ENCODE measurements at regions not wholly inside any gene's neighbourhood (a gene's known extent, or its start where the extent isn't known, plus 50 kb on each side); places are given as distances from the start of the nearest gene placed in this dataset.

- DNase-seq, result no peak
- no peak overlapping the region for H3K27ac Mint-ChIP-seq
- no peaks in the 10 kb centered on the region for H3K4me1 Mint-ChIP-seq (ENCODE audit: low read depth)
- H3K36me3 Mint-ChIP-seq (ENCODE audit: low read depth), result no peaks in the 10 kb centered on the region
- no peaks in the 10 kb centered on the region for H3K27me3 Mint-ChIP-seq (ENCODE audit: low read depth)
- CTCF ChIA-PET, result no interaction called here
- no peaks in the 10 kb centered on the region for H3K9me3 Mint-ChIP-seq
- intact Hi-C loops (cut with micrococcal nuclease), result no loop called here
- H3K4me3 Mint-ChIP-seq, result no peak overlapping the region
Measured at GRCh38 chr7:115654384-115655214, 376.0 kb downstream of the TFEC start.

GRCh38 chr7:115649429-115649828, 381.1 kb downstream of the TFEC start:
- Mint-ChIP-seq H3K9me3 (no peaks in the 10 kb centered on the region), H3K4me1 (ENCODE audit: low read depth) (no peaks in the 10 kb centered on the region), H3K27me3 (ENCODE audit: low read depth) (no peaks in the 10 kb centered on the region), H3K36me3 (ENCODE audit: low read depth) (no peaks in the 10 kb centered on the region), H3K4me3 (no peak overlapping the region), H3K27ac (no peak overlapping the region)
- intact Hi-C loops (cut with micrococcal nuclease), result no loop called here
- no peak for DNase-seq
- CTCF ChIA-PET, result no interaction called here

- intact Hi-C loops (cut with micrococcal nuclease), result no loop called here
- H3K27me3 Mint-ChIP-seq (ENCODE audit: low read depth), result no peaks in the 10 kb centered on the region
- H3K4me3 Mint-ChIP-seq, result no peak overlapping the region
- no peak overlapping the region for H3K27ac Mint-ChIP-seq
- no peaks in the 10 kb centered on the region for H3K9me3 Mint-ChIP-seq
- CTCF ChIA-PET, result interaction anchor here (0.6 kb wide), 1 partner anchor 552 kb away, joined by 3 read pairs; no protein-coding TSS in a partner anchor
- no peaks in the 10 kb centered on the region for H3K36me3 Mint-ChIP-seq (ENCODE audit: low read depth)
- H3K4me1 Mint-ChIP-seq (ENCODE audit: low read depth), result no peaks in the 10 kb centered on the region
- no peak for DNase-seq
Measured at GRCh38 chr7:115647712-115648111, 382.9 kb downstream of the TFEC start.

- H3K9me3 Mint-ChIP-seq, result peaks cover 5% of the 10 kb centered on the region
- no peaks in the 10 kb centered on the region for H3K36me3 Mint-ChIP-seq (ENCODE audit: low read depth)
- CTCF ChIA-PET, result no interaction called here
- no peak overlapping the region for H3K4me3 Mint-ChIP-seq
- no peaks in the 10 kb centered on the region for H3K4me1 Mint-ChIP-seq (ENCODE audit: low read depth)
- intact Hi-C loops (cut with micrococcal nuclease), result no loop called here
- no peaks in the 10 kb centered on the region for H3K27me3 Mint-ChIP-seq (ENCODE audit: low read depth)
- DNase-seq, result no peak
- H3K27ac Mint-ChIP-seq, result no peak overlapping the region
Measured at GRCh38 chr7:115642194-115642593, 388.4 kb downstream of the TFEC start.

GRCh38 chr7:115638853-115639252, 391.7 kb downstream of the TFEC start:
- Mint-ChIP-seq H3K4me1 (ENCODE audit: low read depth) (no peaks in the 10 kb centered on the region), H3K36me3 (ENCODE audit: low read depth) (no peaks in the 10 kb centered on the region)
- CTCF ChIA-PET, result no interaction called here

GRCh38 chr7:115637128-115637527, 393.4 kb downstream of the TFEC start:
- Mint-ChIP-seq H3K4me3 (no peak overlapping the region), H3K36me3 (ENCODE audit: low read depth) (no peaks in the 10 kb centered on the region), H3K27ac (no peak overlapping the region), H3K27me3 (ENCODE audit: low read depth) (no peaks in the 10 kb centered on the region), H3K9me3 (peaks cover 5% of the 10 kb centered on the region), H3K4me1 (ENCODE audit: low read depth) (no peaks in the 10 kb centered on the region)
- CTCF ChIA-PET, result no interaction called here
- intact Hi-C loops (cut with micrococcal nuclease), result no loop called here
- no peak for DNase-seq

More at GRCh38 chr7:115638853-115639252, 391.7 kb downstream of the TFEC start:
- Mint-ChIP-seq H3K4me3 (no peak overlapping the region), H3K27me3 (ENCODE audit: low read depth) (no peaks in the 10 kb centered on the region), H3K9me3 (peaks cover 5% of the 10 kb centered on the region), H3K27ac (no peak overlapping the region)
- intact Hi-C loops (cut with micrococcal nuclease), result no loop called here
- no peak for DNase-seq

- Mint-ChIP-seq H3K4me1 (ENCODE audit: low read depth) (no peaks in the 10 kb centered on the region), H3K9me3 (no peaks in the 10 kb centered on the region), H3K36me3 (ENCODE audit: low read depth) (no peaks in the 10 kb centered on the region), H3K27me3 (ENCODE audit: low read depth) (no peaks in the 10 kb centered on the region), H3K27ac (no peak overlapping the region), H3K4me3 (no peak overlapping the region)
- no peak for DNase-seq
- intact Hi-C loops (cut with micrococcal nuclease), result no loop called here
- CTCF ChIA-PET, result no interaction called here
Measured at GRCh38 chr7:115635876-115636275, 394.7 kb downstream of the TFEC start.

- CTCF ChIA-PET, result no interaction called here
- Mint-ChIP-seq H3K9me3 (no peaks in the 10 kb centered on the region), H3K4me3 (no peak overlapping the region), H3K4me1 (ENCODE audit: low read depth) (no peaks in the 10 kb centered on the region), H3K27me3 (ENCODE audit: low read depth) (no peaks in the 10 kb centered on the region), H3K27ac (no peak overlapping the region), H3K36me3 (ENCODE audit: low read depth) (no peaks in the 10 kb centered on the region)
- intact Hi-C loops (cut with micrococcal nuclease), result no loop called here
- DNase-seq, result no peak
Measured at GRCh38 chr7:115635376-115635775, 395.2 kb downstream of the TFEC start.

GRCh38 chr7:115634633-115635032, 395.9 kb downstream of the TFEC start:
- Mint-ChIP-seq H3K4me3 (no peak overlapping the region), H3K4me1 (ENCODE audit: low read depth) (no peaks in the 10 kb centered on the region), H3K27ac (no peak overlapping the region), H3K27me3 (ENCODE audit: low read depth) (no peaks in the 10 kb centered on the region), H3K9me3 (no peaks in the 10 kb centered on the region), H3K36me3 (ENCODE audit: low read depth) (no peaks in the 10 kb centered on the region)
- intact Hi-C loops (cut with micrococcal nuclease), result no loop called here
- no peak for DNase-seq
- CTCF ChIA-PET, result no interaction called here

GRCh38 chr7:115632636-115633035, 397.9 kb downstream of the TFEC start:
- DNase-seq, result no peak
- intact Hi-C loops (cut with micrococcal nuclease), result no loop called here
- Mint-ChIP-seq H3K27me3 (ENCODE audit: low read depth) (no peaks in the 10 kb centered on the region), H3K4me3 (no peak overlapping the region), H3K4me1 (ENCODE audit: low read depth) (no peaks in the 10 kb centered on the region), H3K27ac (no peak overlapping the region), H3K36me3 (ENCODE audit: low read depth) (no peaks in the 10 kb centered on the region), H3K9me3 (no peaks in the 10 kb centered on the region)
- CTCF ChIA-PET, result interaction anchor here (0.8 kb wide), 1 partner anchor 26 kb away, joined by 3 read pairs; no protein-coding TSS in a partner anchor

GRCh38 chr7:115631782-115632181, 398.8 kb downstream of the TFEC start:
- CTCF ChIA-PET, result no interaction called here
- no peak overlapping the region for H3K27ac Mint-ChIP-seq
- H3K9me3 Mint-ChIP-seq, result no peaks in the 10 kb centered on the region
- DNase-seq, result no peak
- H3K36me3 Mint-ChIP-seq (ENCODE audit: low read depth), result no peaks in the 10 kb centered on the region
- H3K4me3 Mint-ChIP-seq, result no peak overlapping the region
- H3K4me1 Mint-ChIP-seq (ENCODE audit: low read depth), result no peaks in the 10 kb centered on the region
- intact Hi-C loops (cut with micrococcal nuclease), result no loop called here
- peaks cover 1% of the 10 kb centered on the region for H3K27me3 Mint-ChIP-seq (ENCODE audit: low read depth)

GRCh38 chr7:115630049-115630448, 400.5 kb downstream of the TFEC start:
- no peak overlapping the region for H3K4me3 Mint-ChIP-seq
- intact Hi-C loops (cut with micrococcal nuclease), result no loop called here
- peaks cover 1% of the 10 kb centered on the region for H3K27me3 Mint-ChIP-seq (ENCODE audit: low read depth)
- H3K4me1 Mint-ChIP-seq (ENCODE audit: low read depth), result no peaks in the 10 kb centered on the region
- H3K36me3 Mint-ChIP-seq (ENCODE audit: low read depth), result no peaks in the 10 kb centered on the region
- H3K9me3 Mint-ChIP-seq, result no peaks in the 10 kb centered on the region
- H3K27ac Mint-ChIP-seq, result no peak overlapping the region
- CTCF ChIA-PET, result no interaction called here
- DNase-seq, result no peak

GRCh38 chr7:115618676-115619075, 411.9 kb downstream of the TFEC start:
- Mint-ChIP-seq H3K27me3 (ENCODE audit: low read depth) (no peaks in the 10 kb centered on the region), H3K27ac (no peak overlapping the region), H3K4me1 (ENCODE audit: low read depth) (no peaks in the 10 kb centered on the region), H3K36me3 (ENCODE audit: low read depth) (no peaks in the 10 kb centered on the region), H3K9me3 (no peaks in the 10 kb centered on the region), H3K4me3 (no peak overlapping the region)
- DNase-seq, result no peak
- intact Hi-C loops (cut with micrococcal nuclease), result no loop called here
- CTCF ChIA-PET, result no interaction called here

All from activated naive CD4-positive, alpha-beta T cell treated with anti-CD3 and anti-CD28 coated beads for 36 hours (primary cell).